ENCODE measurements at regions not wholly inside any gene's neighbourhood (a gene's known extent, or its start where the extent isn't known, plus 50 kb on each side); places are given as distances from the start of the nearest gene placed in this dataset.
"Not testable (repeated sequence)": the region's sequence is repeated elsewhere in the genome, so short reads cannot be mapped to it uniquely, and the experiment has no call there.

- H3K27me3 ChIP-seq (ENCODE audit: control insufficient read depth in 1 of 2, insufficient read depth in 2 of 2, low read length in 2 of 2) = no peaks in the 10 kb centered on the region
- no peak overlapping the region for H3K4me3 ChIP-seq (ENCODE audit: low read depth in 1 of 2, low read length in 2 of 2)
- H3K27ac ChIP-seq (ENCODE audit: low read depth, low read length) = no peak overlapping the region
- no peaks in the 10 kb centered on the region for H3K36me3 ChIP-seq (ENCODE audit: insufficient read depth, low read length)
- H3K9ac ChIP-seq (ENCODE audit: low read length) = no peak overlapping the region
- H3K4me1 ChIP-seq (ENCODE audit: insufficient read depth, low read length) = no peaks in the 10 kb centered on the region
- no peaks in the 10 kb centered on the region for H3K9me3 ChIP-seq (ENCODE audit: low read length)
These were observed 139.9 kb upstream of the CDH7 start for GRCh38 chr18:65610939-65611338.

DNA sequence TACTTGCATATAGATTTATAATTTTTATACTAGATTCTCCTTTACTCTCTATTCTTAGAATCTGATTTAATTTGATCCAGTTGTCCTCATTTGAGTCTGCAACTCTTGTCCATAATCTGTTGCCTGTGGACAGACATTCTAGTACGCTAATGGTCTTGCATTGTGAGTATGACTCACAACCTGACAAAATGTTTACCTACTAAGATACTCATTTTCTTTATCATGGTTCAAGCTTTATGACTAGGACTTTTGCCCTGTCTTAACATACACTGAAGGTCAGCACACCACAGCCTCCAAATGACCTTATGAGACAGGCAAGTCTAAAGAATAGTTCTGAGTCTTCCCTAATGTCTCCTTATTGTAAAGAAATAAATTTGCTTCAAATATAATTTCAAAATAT lies 142.3 kb upstream of the CDH7 start:
- Histone ChIP-seq H3K36me3 (ENCODE audit: insufficient read depth, low read length) (no peaks in the 10 kb centered on the region), H3K9ac (ENCODE audit: low read length) (no peak overlapping the region), H3K4me3 (ENCODE audit: low read depth in 1 of 2, low read length in 2 of 2) (no peak overlapping the region), H3K27me3 (ENCODE audit: control insufficient read depth in 1 of 2, insufficient read depth in 2 of 2, low read length in 2 of 2) (no peaks in the 10 kb centered on the region), H3K4me1 (ENCODE audit: insufficient read depth, low read length) (no peaks in the 10 kb centered on the region), H3K27ac (ENCODE audit: low read depth, low read length) (no peak overlapping the region), H3K9me3 (ENCODE audit: low read length) (no peaks in the 10 kb centered on the region)

DNA sequence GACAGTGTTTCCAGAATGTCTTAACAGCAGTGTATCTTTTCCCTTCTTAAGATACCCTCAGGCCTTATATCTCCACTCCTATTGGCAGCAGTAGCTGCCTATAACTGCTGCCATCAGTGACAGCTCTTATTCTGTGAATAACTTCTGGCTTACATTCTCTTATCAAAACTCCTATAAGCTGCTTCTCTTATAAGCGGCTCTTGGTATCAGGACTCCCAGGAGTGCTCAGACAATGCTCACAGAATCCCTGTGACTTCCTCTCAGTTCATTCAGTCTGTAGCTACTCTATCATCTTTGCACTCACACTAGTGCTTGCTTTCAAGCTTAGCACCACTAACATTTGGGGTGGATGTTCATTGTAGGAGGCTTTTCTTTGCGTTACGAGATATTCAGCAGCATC lies 143.7 kb upstream of the CDH7 start:
- Histone ChIP-seq H3K9ac (ENCODE audit: low read length) (no peak overlapping the region), H3K36me3 (ENCODE audit: insufficient read depth, low read length) (no peaks in the 10 kb centered on the region), H3K4me3 (ENCODE audit: low read depth in 1 of 2, low read length in 2 of 2) (no peak overlapping the region), H3K27me3 (ENCODE audit: control insufficient read depth in 1 of 2, insufficient read depth in 2 of 2, low read length in 2 of 2) (no peaks in the 10 kb centered on the region), H3K27ac (ENCODE audit: low read depth, low read length) (no peak overlapping the region), H3K9me3 (ENCODE audit: low read length) (no peaks in the 10 kb centered on the region), H3K4me1 (ENCODE audit: insufficient read depth, low read length) (no peaks in the 10 kb centered on the region)

GRCh38 chr18:65606551-65607130 lies 144.2 kb upstream of the CDH7 start:
- Histone ChIP-seq H3K27ac (ENCODE audit: low read depth, low read length) (no peak overlapping the region), H3K9me3 (ENCODE audit: low read length) (no peaks in the 10 kb centered on the region), H3K27me3 (ENCODE audit: control insufficient read depth in 1 of 2, insufficient read depth in 2 of 2, low read length in 2 of 2) (no peaks in the 10 kb centered on the region), H3K36me3 (ENCODE audit: insufficient read depth, low read length) (no peaks in the 10 kb centered on the region), H3K9ac (ENCODE audit: low read length) (no peak overlapping the region), H3K4me3 (ENCODE audit: low read depth in 1 of 2, low read length in 2 of 2) (no peak overlapping the region), H3K4me1 (ENCODE audit: insufficient read depth, low read length) (no peaks in the 10 kb centered on the region)

DNA sequence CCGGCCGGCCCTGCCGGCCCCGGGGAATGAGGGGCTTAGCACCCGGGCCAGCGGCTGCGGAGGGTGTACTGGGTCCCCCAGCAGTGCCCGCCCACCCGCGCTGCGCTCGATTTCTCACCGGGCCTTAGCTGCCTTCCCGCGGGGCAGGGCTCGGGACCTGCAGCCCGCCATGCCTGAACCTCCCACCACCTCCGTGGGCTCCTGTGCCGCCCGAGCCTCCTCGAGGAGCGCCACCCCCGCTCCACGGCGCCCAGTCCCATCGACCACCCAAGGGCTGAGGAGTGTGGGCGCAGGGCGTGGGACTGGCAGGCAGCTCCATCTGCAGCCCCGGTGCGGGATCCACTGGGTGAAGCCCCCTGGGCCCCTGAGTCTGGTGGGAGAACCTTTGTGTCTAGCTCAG lies 145.5 kb upstream of the CDH7 start:
- H3K9me3 ChIP-seq (ENCODE audit: low read length); H3K9ac ChIP-seq (ENCODE audit: low read length); H3K4me3 ChIP-seq (ENCODE audit: low read depth in 1 of 2, low read length in 2 of 2): not testable (repeated sequence)

DNA sequence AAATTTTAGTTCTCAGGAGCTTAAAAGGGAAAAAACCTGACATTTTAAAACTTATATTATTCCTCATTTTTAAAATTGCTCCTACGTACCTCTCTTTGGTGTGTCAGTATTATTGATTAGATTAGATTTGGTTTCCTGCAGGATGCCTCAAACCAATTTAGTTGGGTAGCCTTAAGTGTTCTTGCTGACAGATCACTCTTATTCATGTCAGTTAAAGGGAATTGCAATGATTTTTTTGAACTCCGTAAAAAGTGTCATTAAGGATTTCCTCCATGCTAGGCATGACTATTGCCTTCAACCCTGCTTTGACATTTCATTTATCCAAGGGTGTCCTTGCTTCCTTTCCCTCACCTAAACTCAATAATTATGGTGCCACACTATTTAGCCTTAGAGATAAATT lies 149.0 kb upstream of the CDH7 start:
- no peaks in the 10 kb centered on the region for H3K4me1 ChIP-seq (ENCODE audit: insufficient read depth, low read length)
- no peaks in the 10 kb centered on the region for H3K27me3 ChIP-seq (ENCODE audit: control insufficient read depth in 1 of 2, insufficient read depth in 2 of 2, low read length in 2 of 2)
- no peak overlapping the region for H3K4me3 ChIP-seq (ENCODE audit: low read depth in 1 of 2, low read length in 2 of 2)
- no peak overlapping the region for H3K27ac ChIP-seq (ENCODE audit: low read depth, low read length)
- no peaks in the 10 kb centered on the region for H3K9me3 ChIP-seq (ENCODE audit: low read length)
- H3K9ac ChIP-seq (ENCODE audit: low read length) = no peak overlapping the region
- no peaks in the 10 kb centered on the region for H3K36me3 ChIP-seq (ENCODE audit: insufficient read depth, low read length)

More for the DNA sequence above, 145.5 kb upstream of the CDH7 start:
- H3K4me1 ChIP-seq (ENCODE audit: insufficient read depth, low read length); H3K27me3 ChIP-seq (ENCODE audit: control insufficient read depth in 1 of 2, insufficient read depth in 2 of 2, low read length in 2 of 2); H3K36me3 ChIP-seq (ENCODE audit: insufficient read depth, low read length); H3K27ac ChIP-seq (ENCODE audit: low read depth, low read length): not testable (repeated sequence)

DNA sequence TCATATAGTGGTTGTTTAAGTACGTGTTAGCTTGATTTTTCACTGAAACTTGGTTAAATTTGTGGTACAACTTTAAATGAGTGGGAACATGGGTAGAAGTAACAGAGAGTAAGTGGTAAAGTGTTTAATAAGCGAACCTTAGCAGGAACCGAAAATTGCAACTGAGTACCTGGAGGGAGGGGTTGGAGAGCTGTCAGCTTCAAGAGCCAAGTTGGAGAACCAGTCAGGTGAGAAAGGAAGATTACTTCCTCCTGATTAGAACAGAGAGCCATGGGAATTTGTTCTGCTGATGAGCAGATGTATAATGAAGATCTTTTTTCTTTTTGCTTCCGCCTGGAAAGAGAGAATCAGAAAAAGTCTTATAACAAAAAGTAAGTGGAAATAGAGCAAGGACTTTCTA lies 158.4 kb upstream of the CDH7 start:
- no peak overlapping the region for H3K27ac ChIP-seq (ENCODE audit: low read depth, low read length)
- no peak overlapping the region for H3K4me3 ChIP-seq (ENCODE audit: low read depth in 1 of 2, low read length in 2 of 2)
- no peaks in the 10 kb centered on the region for H3K4me1 ChIP-seq (ENCODE audit: insufficient read depth, low read length)
- no peaks in the 10 kb centered on the region for H3K9me3 ChIP-seq (ENCODE audit: low read length)
- no peaks in the 10 kb centered on the region for H3K27me3 ChIP-seq (ENCODE audit: control insufficient read depth in 1 of 2, insufficient read depth in 2 of 2, low read length in 2 of 2)
- no peaks in the 10 kb centered on the region for H3K36me3 ChIP-seq (ENCODE audit: insufficient read depth, low read length)
- no peak overlapping the region for H3K9ac ChIP-seq (ENCODE audit: low read length)

DNA sequence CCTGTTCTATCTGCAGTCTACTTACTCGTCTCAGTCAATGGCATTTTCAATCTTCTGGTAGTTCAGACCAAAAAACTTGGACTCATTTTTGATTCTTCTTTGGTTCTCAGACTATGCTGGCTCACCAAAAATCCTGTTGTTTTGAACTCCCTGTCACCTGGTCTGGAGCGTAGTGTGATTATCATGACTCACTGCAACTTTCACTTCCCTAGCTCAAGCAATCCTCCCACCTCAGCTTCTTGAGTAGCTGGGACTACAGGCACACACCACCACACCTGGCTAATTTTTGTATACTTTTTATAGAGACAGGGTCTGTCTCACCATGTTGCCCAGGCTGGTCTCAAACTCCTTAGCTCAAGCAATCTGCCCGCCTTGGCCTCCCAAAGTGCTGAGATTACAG lies 163.3 kb upstream of the CDH7 start:
- Histone ChIP-seq H3K36me3 (ENCODE audit: insufficient read depth, low read length) (no peaks in the 10 kb centered on the region), H3K27me3 (ENCODE audit: control insufficient read depth in 1 of 2, insufficient read depth in 2 of 2, low read length in 2 of 2) (no peaks in the 10 kb centered on the region), H3K9me3 (ENCODE audit: low read length) (no peaks in the 10 kb centered on the region), H3K27ac (ENCODE audit: low read depth, low read length) (no peak overlapping the region), H3K4me1 (ENCODE audit: insufficient read depth, low read length) (no peaks in the 10 kb centered on the region), H3K4me3 (ENCODE audit: low read depth in 1 of 2, low read length in 2 of 2) (no peak overlapping the region), H3K9ac (ENCODE audit: low read length) (no peak overlapping the region)

DNA sequence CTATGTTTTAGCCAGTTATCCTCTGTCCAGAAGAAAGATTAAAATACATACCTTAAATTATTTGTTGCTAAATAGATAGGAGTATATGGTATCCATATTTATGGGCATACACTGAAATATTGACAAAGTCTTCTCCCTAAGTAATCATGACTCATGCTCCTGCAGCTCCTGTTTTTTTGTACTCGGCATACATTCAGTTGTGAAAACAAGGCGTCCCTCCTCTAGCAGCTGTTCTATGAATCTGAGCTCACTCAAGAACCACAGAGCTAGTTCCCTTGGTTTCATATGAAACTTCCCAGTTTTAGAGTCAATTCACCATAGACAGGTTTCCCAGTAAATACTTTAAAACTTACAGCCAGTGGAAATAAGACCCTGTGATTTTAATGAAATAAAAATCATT lies 168.7 kb upstream of the CDH7 start:
- H3K9ac ChIP-seq (ENCODE audit: low read length); H3K27ac ChIP-seq (ENCODE audit: low read depth, low read length); H3K36me3 ChIP-seq (ENCODE audit: insufficient read depth, low read length); H3K27me3 ChIP-seq (ENCODE audit: control insufficient read depth in 1 of 2, insufficient read depth in 2 of 2, low read length in 2 of 2); H3K4me1 ChIP-seq (ENCODE audit: insufficient read depth, low read length); H3K9me3 ChIP-seq (ENCODE audit: low read length); H3K4me3 ChIP-seq (ENCODE audit: low read depth in 1 of 2, low read length in 2 of 2): not testable (repeated sequence)

- no peaks in the 10 kb centered on the region for H3K4me1 ChIP-seq (ENCODE audit: insufficient read depth, low read length)
- no peaks in the 10 kb centered on the region for H3K36me3 ChIP-seq (ENCODE audit: insufficient read depth, low read length)
- H3K9me3 ChIP-seq (ENCODE audit: low read length) = no peaks in the 10 kb centered on the region
- H3K4me3 ChIP-seq (ENCODE audit: low read depth in 1 of 2, low read length in 2 of 2) = no peak overlapping the region
- no peak overlapping the region for H3K9ac ChIP-seq (ENCODE audit: low read length)
- no peak overlapping the region for H3K27ac ChIP-seq (ENCODE audit: low read depth, low read length)
- H3K27me3 ChIP-seq (ENCODE audit: control insufficient read depth in 1 of 2, insufficient read depth in 2 of 2, low read length in 2 of 2) = no peaks in the 10 kb centered on the region
These were observed 181.9 kb upstream of the CDH7 start for GRCh38 chr18:65568866-65569265.

GRCh38 chr18:65567372-65567771 lies 183.4 kb upstream of the CDH7 start:
- H3K27me3 ChIP-seq (ENCODE audit: control insufficient read depth in 1 of 2, insufficient read depth in 2 of 2, low read length in 2 of 2) = no peaks in the 10 kb centered on the region
- H3K36me3 ChIP-seq (ENCODE audit: insufficient read depth, low read length) = no peaks in the 10 kb centered on the region
- H3K4me1 ChIP-seq (ENCODE audit: insufficient read depth, low read length) = no peaks in the 10 kb centered on the region
- H3K9me3 ChIP-seq (ENCODE audit: low read length) = no peaks in the 10 kb centered on the region
- no peak overlapping the region for H3K4me3 ChIP-seq (ENCODE audit: low read depth in 1 of 2, low read length in 2 of 2)
- no peak overlapping the region for H3K27ac ChIP-seq (ENCODE audit: low read depth, low read length)
- no peak overlapping the region for H3K9ac ChIP-seq (ENCODE audit: low read length)

DNA sequence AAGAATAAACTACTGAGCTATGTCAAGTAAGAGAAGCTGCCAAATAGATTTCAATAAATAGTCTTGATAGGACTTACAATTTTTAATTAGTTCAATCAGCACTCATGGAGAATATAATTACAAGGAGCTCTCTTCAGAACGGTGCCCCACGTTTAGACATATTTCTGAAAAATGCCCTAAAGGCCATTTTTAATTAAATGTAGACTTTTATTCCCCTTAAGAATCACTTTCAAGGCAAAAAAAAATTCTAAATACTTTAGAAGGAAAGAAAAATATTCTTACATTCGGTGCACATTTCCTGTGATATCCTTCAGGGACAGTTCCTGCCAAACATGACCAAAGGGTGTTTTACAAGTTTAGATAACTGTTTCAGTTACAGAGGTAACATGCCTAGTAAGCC lies 202.5 kb upstream of the CDH7 start:
- H3K4me1 ChIP-seq (ENCODE audit: insufficient read depth, low read length) = no peaks in the 10 kb centered on the region
- no peaks in the 10 kb centered on the region for H3K36me3 ChIP-seq (ENCODE audit: insufficient read depth, low read length)
- no peaks in the 10 kb centered on the region for H3K27me3 ChIP-seq (ENCODE audit: control insufficient read depth in 1 of 2, insufficient read depth in 2 of 2, low read length in 2 of 2)
- no peaks in the 10 kb centered on the region for H3K9me3 ChIP-seq (ENCODE audit: low read length)
- H3K27ac ChIP-seq (ENCODE audit: low read depth, low read length) = no peak overlapping the region
- no peak overlapping the region for H3K9ac ChIP-seq (ENCODE audit: low read length)
- H3K4me3 ChIP-seq (ENCODE audit: low read depth in 1 of 2, low read length in 2 of 2) = no peak overlapping the region

All from muscle layer of colon (tissue), 2 donors.